Sigmoid colon (tissue), 6 donors: ENCODE measurements at regions not wholly inside any gene's neighbourhood (a gene's known extent, or its start where the extent isn't known, plus 50 kb on each side); places are given as distances from the start of the nearest gene placed in this dataset.

Experiments used
- DNase-seq: peaks from one replicate; pipeline ENCODE4 v3.0.0-alpha.2; 2019
- H3K27ac ChIP-seq, 4 donors: fragments of 200-600 bp; sonication (generic); one replicate each; pipeline ENCODE4 v1.5.1; 2016 to 2019; ENCODE audit warnings: mild to moderate bottlenecking in 1 of 4
- H3K27me3 ChIP-seq, 3 donors: fragments of 200-600 bp; sonication (generic); one replicate each; pipeline ENCODE4 v1.5.1; 2019; ENCODE audit warnings: mild to moderate bottlenecking in 1 of 3
- H3K36me3 ChIP-seq, 4 donors: fragments of 200-600 bp; sonication (generic); one replicate each; pipeline ENCODE4 v1.5.1; 2016 to 2019
- H3K4me1 ChIP-seq, 4 donors: fragments of 200-600 bp; sonication (generic); one replicate each; pipeline ENCODE4 v1.5.1; 2017 to 2019
- H3K4me3 ChIP-seq, 4 donors: fragments of 200-600 bp; sonication (generic); one replicate each; pipeline ENCODE4 v1.5.1; 2017 to 2019; ENCODE audit warnings: mild to moderate bottlenecking in 2 of 4, moderate library complexity in 1 of 4
- H3K9me3 ChIP-seq, 4 donors: fragments of 200-600 bp in 3 of 4; sonication (generic) in 3 of 4; one replicate each; pipeline versions ENCODE4 v1.5.1 to v1.6.1; 2013 to 2019
- EP300 ChIP-seq, 4 donors: sonication (generic); formaldehyde crosslinking; IDR thresholded peaks; one replicate each; pipeline ENCODE4 v1.6.1; 2017; ENCODE audit warnings: antibody characterized with exemption in 4 of 4
- POLR2A ChIP-seq, 2 donors: fragments of 450-650 bp; IDR thresholded peaks; one replicate each; pipeline ENCODE4 v1.6.1; 2016; ENCODE audit warnings: antibody characterized with exemption in 2 of 2, mild to moderate bottlenecking in 2 of 2, moderate library complexity in 2 of 2
- POLR2AphosphoS5 ChIP-seq, 4 donors: sonication (generic); formaldehyde crosslinking; IDR thresholded peaks; one replicate each; pipeline ENCODE4 v1.6.1; 2017; ENCODE audit warnings: antibody characterized with exemption in 4 of 4
- WGBS, 2 donors: extraction: QIAGEN DNeasy Blood & Tissue Kit; methylation state at CpG; one replicate each; pipeline ENCODE4 v1.1.7; 2013; 5-methylcytosine and 5-hydroxymethylcytosine counted together
- intact Hi-C: fragments of 100-400 bp; cut with DNase I; formaldehyde crosslinking; loops from one replicate; pipeline ENCODE4 v1.15.1; 2023
- TF ChIP-seq, protein P1 (sequence below), 4 experiments: fragments of 450-650 bp in 3 of 4; fragments of 200-600 bp in 1 of 4; IDR thresholded peaks; one replicate each; pipeline ENCODE4 v1.5.1; 2016 to 2019; ENCODE audit warnings: antibody characterized with exemption in 4 of 4, mild to moderate bottlenecking in 3 of 4, moderate library complexity in 2 of 4
- donor health status: healthy with polysubstance abuse.
- donor health status: healthy.

DNA sequence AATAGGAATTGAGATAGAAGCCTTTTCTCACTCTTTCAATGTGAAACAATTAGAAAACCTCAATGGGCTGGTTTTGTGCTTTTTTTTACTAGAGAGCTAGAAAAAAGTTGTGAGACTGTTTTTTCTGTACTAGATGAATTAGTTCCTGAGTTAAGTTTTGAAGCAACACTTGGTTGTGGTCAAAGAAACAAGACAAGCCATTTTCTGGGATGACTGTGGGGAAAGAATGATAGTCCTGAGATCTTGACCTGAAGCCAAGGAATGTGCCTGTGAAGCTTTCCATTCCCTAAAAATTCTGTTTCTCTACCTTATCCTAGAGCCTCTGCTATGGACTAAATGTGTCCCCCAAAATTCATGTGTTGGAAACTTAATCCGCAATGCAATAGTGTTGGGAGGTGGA is 157.8 kb upstream of the TLL1 start:
- Histone ChIP-seq H3K9me3 (peaks cover 0 to 2% (median 0%) of the 10 kb centered on the region in 4 donors), H3K4me3 (no peak overlapping the region), H3K27ac (no peak overlapping the region), H3K4me1 (no peaks in the 10 kb centered on the region), H3K27me3 (no peaks in the 10 kb centered on the region), H3K36me3 (no peaks in the 10 kb centered on the region)
- DNase-seq, result no peak
- WGBS, 2 donors, result 97 to 100% methylated on average over 1 of the region's 1 CpG
- TF ChIP-seq, protein P1, sequence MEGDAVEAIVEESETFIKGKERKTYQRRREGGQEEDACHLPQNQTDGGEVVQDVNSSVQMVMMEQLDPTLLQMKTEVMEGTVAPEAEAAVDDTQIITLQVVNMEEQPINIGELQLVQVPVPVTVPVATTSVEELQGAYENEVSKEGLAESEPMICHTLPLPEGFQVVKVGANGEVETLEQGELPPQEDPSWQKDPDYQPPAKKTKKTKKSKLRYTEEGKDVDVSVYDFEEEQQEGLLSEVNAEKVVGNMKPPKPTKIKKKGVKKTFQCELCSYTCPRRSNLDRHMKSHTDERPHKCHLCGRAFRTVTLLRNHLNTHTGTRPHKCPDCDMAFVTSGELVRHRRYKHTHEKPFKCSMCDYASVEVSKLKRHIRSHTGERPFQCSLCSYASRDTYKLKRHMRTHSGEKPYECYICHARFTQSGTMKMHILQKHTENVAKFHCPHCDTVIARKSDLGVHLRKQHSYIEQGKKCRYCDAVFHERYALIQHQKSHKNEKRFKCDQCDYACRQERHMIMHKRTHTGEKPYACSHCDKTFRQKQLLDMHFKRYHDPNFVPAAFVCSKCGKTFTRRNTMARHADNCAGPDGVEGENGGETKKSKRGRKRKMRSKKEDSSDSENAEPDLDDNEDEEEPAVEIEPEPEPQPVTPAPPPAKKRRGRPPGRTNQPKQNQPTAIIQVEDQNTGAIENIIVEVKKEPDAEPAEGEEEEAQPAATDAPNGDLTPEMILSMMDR (IDR thresholded peaks at IDR 0.05), result no peak
- TF ChIP-seq EP300 (IDR thresholded peaks at IDR 0.05) (no peak), POLR2A (IDR thresholded peaks at IDR 0.05) (no peak), POLR2AphosphoS5 (IDR thresholded peaks at IDR 0.05) (no peak)
- intact Hi-C loops, result no loop called here

DNA sequence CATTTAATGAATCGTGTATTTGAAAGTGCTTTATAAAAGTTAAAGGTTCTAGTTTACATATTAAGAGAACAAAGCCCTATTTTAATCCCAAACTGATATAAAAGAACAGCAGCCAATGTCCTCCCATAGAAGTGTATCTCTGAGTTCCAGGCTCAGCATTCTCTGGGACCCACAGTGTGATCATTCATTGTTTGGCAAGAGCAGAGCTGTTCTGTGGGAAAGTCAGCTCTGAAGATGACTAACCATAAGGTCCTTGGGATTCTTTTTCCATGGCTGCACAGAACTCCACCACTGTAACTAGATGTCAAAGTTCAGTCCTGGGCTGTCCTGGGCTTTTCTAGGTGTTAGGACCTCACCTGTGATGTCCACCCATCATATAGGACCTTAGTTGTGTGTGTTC is 157.0 kb upstream of the TLL1 start:
- Histone ChIP-seq H3K9me3 (peaks cover 0 to 2% (median 0%) of the 10 kb centered on the region in 4 donors), H3K27ac (no peak overlapping the region), H3K4me3 (no peak overlapping the region), H3K4me1 (no peaks in the 10 kb centered on the region), H3K36me3 (no peaks in the 10 kb centered on the region), H3K27me3 (no peaks in the 10 kb centered on the region)
- no peak for TF ChIP-seq EP300 (IDR thresholded peaks at IDR 0.05)
- no peak for TF ChIP-seq POLR2AphosphoS5 (IDR thresholded peaks at IDR 0.05)
- TF ChIP-seq POLR2A (IDR thresholded peaks at IDR 0.05), result no peak
- TF ChIP-seq, protein P1 (IDR thresholded peaks at IDR 0.05), result no peak
- no peak for DNase-seq
- WGBS, 2 donors, result 89 to 92% methylated on average over 1 of the region's 1 CpG
- intact Hi-C loops, result no loop called here

DNA sequence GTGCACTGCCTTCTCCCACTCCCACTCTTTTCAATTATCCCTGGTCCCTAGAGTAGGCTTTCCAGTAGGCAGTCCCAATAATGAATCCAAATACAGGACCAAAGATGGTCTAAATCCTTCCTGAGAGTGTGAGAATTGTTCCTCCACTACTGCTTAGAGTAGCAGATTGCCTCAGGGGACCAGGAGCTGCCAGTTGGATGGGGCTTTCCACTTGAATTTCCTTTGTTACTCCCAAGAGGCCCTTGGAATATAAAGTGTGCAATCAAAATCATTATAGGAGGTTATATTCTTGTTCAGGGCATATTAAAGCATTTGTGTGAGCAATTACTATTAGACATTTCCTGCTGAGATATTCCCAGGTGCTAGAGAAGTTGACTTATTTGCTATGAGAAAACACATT is 156.6 kb upstream of the TLL1 start:
- no peaks in the 10 kb centered on the region for H3K4me1 ChIP-seq

DNA sequence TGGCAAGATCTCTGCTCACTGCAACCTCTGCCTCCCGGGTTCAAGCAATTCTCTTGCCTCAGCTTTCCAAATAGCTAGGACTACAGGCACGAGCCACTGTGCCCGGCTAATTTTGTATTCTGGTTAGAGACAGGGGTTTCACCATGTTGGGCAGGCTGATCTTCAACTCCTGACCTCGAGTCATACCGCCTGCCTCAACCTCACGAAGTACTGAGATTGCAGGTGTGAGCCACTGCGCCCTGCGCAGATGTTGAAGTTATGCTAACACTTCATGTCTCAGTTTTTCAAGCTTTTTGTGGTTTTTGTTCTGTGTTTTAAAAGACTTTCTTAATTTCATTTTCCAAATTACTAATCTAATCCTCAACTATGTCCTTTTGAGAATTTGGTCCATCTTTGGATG is 154.4 kb upstream of the TLL1 start:
- Histone ChIP-seq H3K27ac (no peak overlapping the region), H3K36me3 (no peaks in the 10 kb centered on the region), H3K9me3 (peaks cover 0 to 2% (median 0%) of the 10 kb centered on the region in 4 donors), H3K4me1 (no peaks in the 10 kb centered on the region), H3K4me3 (no peak overlapping the region), H3K27me3 (no peaks in the 10 kb centered on the region)
- no peak for DNase-seq
- TF ChIP-seq EP300 (IDR thresholded peaks at IDR 0.05) (no peak), POLR2A (IDR thresholded peaks at IDR 0.05) (no peak), POLR2AphosphoS5 (IDR thresholded peaks at IDR 0.05) (no peak)
- TF ChIP-seq, protein P1 (IDR thresholded peaks at IDR 0.05), result no peak
- WGBS, 2 donors, result 76 to 88% methylated on average over 8 of the region's 8 CpGs
- intact Hi-C loops, result no loop called here

More for the DNA sequence above, 156.6 kb upstream of the TLL1 start:
- Histone ChIP-seq H3K4me3 (no peak overlapping the region), H3K9me3 (peaks cover 0 to 2% (median 0%) of the 10 kb centered on the region in 4 donors), H3K27ac (no peak overlapping the region), H3K36me3 (no peaks in the 10 kb centered on the region), H3K27me3 (no peaks in the 10 kb centered on the region)
- no peak for DNase-seq
- TF ChIP-seq, protein P1 (IDR thresholded peaks at IDR 0.05), result no peak
- TF ChIP-seq POLR2A (IDR thresholded peaks at IDR 0.05), result no peak
- no peak for TF ChIP-seq POLR2AphosphoS5 (IDR thresholded peaks at IDR 0.05)
- TF ChIP-seq EP300 (IDR thresholded peaks at IDR 0.05), result no peak
- intact Hi-C loops, result no loop called here

DNA sequence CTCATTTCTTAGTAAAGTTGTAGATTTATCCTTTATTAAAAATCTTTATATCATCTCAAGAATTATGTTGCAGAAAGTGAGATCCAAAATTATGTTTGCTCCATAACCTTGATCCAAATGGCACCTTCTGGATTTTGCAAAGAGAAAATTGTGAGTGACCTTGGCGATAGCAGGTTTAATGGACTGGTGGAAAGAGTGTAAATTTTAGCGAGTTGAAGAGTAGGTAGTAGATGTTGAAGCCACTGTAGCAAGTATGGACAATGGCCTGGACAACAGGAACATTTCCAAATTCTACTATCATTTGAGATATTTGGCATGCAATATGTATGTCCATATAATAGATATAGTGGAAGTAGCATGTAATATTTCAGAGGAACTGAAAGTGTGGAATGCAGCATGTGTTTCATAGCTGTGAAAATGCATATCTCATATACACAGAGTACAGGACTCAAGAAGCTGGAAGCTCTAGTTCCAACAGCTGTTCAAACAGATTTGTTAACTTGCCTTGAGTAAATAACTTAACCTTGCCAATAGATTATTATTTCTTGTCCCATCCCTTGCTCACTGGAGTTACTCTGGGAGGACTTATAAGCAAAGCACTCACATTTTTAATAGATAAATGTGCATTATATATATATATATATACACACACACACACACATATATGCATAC is 152.5 kb upstream of the TLL1 start:
- no peak overlapping the region for H3K4me3 ChIP-seq
- H3K27ac ChIP-seq, result no peak overlapping the region
- H3K4me1 ChIP-seq, result peaks cover 0 to 11% (median 5%) of the 10 kb centered on the region in 4 donors
- no peak for TF ChIP-seq POLR2A (IDR thresholded peaks at IDR 0.05)
- no peak for TF ChIP-seq POLR2AphosphoS5 (IDR thresholded peaks at IDR 0.05)
- no peak for TF ChIP-seq EP300 (IDR thresholded peaks at IDR 0.05)
- TF ChIP-seq, protein P1 (IDR thresholded peaks at IDR 0.05), result no peak
- peaks cover 0 to 2% (median 0%) of the 10 kb centered on the region in 4 donors for H3K9me3 ChIP-seq
- WGBS, 2 donors, result 90% methylated on average over 2 of the region's 2 CpGs
- no peaks in the 10 kb centered on the region for H3K36me3 ChIP-seq
- no peak for DNase-seq
- intact Hi-C loops, result no loop called here
- H3K27me3 ChIP-seq, result no peaks in the 10 kb centered on the region
